Loucy (cell line): ENCODE measurements at regions not wholly inside any gene's neighbourhood (a gene's known extent, or its start where the extent isn't known, plus 50 kb on each side); places are given as distances from the start of the nearest gene placed in this dataset.
"Not testable (repeated sequence)": the region's sequence is repeated elsewhere in the genome, so short reads cannot be mapped to it uniquely, and the experiment has no call there.

Experiments used
- H2AFZ ChIP-seq: fragments of 200-600 bp; sonication (generic); 2 replicates; pipeline ENCODE4 v1.6.0; 2016; ENCODE audit warnings: antibody characterized with exemption, mild to moderate bottlenecking, low read length, moderate library complexity
- H3F3A ChIP-seq: fragments of 200-600 bp; 2 replicates; pipeline ENCODE4 v1.6.0; 2016; ENCODE audit warnings: antibody characterized with exemption, low read depth, mild to moderate bottlenecking
- H3K27me3 ChIP-seq: fragments of 200-600 bp; sonication (generic); 2 replicates; pipeline ENCODE4 v1.6.1; 2014; ENCODE audit warnings: low read length, mild to moderate bottlenecking; ENCODE audit not compliant: insufficient read depth, poor library complexity, severe bottlenecking
- H3K36me3 ChIP-seq: fragments of 200-600 bp; sonication (generic); 2 replicates; pipeline ENCODE4 v1.6.1; 2016; ENCODE audit warnings: low read length; ENCODE audit not compliant: insufficient read depth
- H3K4me1 ChIP-seq: fragments of 200-600 bp; sonication (generic); 2 replicates; pipeline ENCODE4 v1.5.1; 2014; ENCODE audit warnings: low read length, mild to moderate bottlenecking; ENCODE audit not compliant: insufficient read depth, poor library complexity, severe bottlenecking
- H3K4me2 ChIP-seq: fragments of 200-600 bp; sonication (generic); 2 replicates; pipeline ENCODE4 v1.6.0; 2014; ENCODE audit warnings: antibody characterized with exemption, low read length, low read depth, mild to moderate bottlenecking; ENCODE audit not compliant: poor library complexity, severe bottlenecking
- H3K4me3 ChIP-seq: fragments of 200-600 bp; sonication (generic); 2 replicates; pipeline ENCODE4 v1.5.1; 2014; ENCODE audit warnings: low read length, mild to moderate bottlenecking, mixed read lengths; ENCODE audit not compliant: poor library complexity, severe bottlenecking
- H3K79me2 ChIP-seq: fragments of 200-600 bp; sonication (generic); 2 replicates; pipeline ENCODE4 v1.6.1; 2014; ENCODE audit warnings: low read length; ENCODE audit not compliant: insufficient read depth
- H3K9ac ChIP-seq: fragments of 200-600 bp; sonication (generic); 2 replicates; pipeline ENCODE4 v1.6.0; 2014; ENCODE audit warnings: mild to moderate bottlenecking, low read depth, low read length, moderate library complexity; ENCODE audit not compliant: poor library complexity, severe bottlenecking
- H3K9me2 ChIP-seq: fragments of 200-600 bp; sonication (generic); replicated peaks from 2 replicates; pipeline ENCODE4 v1.6.1; 2016; ENCODE audit warnings: low read depth, low read length, mixed read lengths
- H3K9me3 ChIP-seq: fragments of 200-600 bp; sonication (generic); 2 replicates; pipeline ENCODE4 v1.6.1; 2014; ENCODE audit warnings: mild to moderate bottlenecking, antibody characterized with exemption, low read length, low read depth; ENCODE audit not compliant: insufficient read depth
- H4K20me1 ChIP-seq: fragments of 200-600 bp; sonication (generic); 2 replicates; pipeline ENCODE4 v1.6.0; 2014; ENCODE audit warnings: antibody characterized with exemption, low read length, mild to moderate bottlenecking; ENCODE audit not compliant: insufficient read depth, poor library complexity, severe bottlenecking
- CTCF ChIP-seq: fragments of 200-600 bp; sonication (generic); conservative IDR thresholded peaks from 2 replicates; pipeline ENCODE4 v1.5.1; 2014; ENCODE audit warnings: mild to moderate bottlenecking, antibody characterized with exemption, low read length
- EZH2phosphoT487 ChIP-seq: fragments of 200-600 bp; IDR thresholded peaks from 2 replicates; pipeline ENCODE4 v1.6.1; 2018; ENCODE audit warnings: antibody characterized with exemption, mild to moderate bottlenecking, moderate library complexity, borderline replicate concordance

GRCh38 chr9:104227108-104227507, 133.0 kb downstream of the SMC2 start:
- no peaks in the 10 kb centered on the region for H3F3A ChIP-seq
- H3K9me3 ChIP-seq = no peaks in the 10 kb centered on the region
- H2AFZ ChIP-seq = no peak overlapping the region
- H3K4me2 ChIP-seq = no peak overlapping the region
- no peaks in the 10 kb centered on the region for H3K79me2 ChIP-seq
- H3K27me3 ChIP-seq = no peaks in the 10 kb centered on the region
- no peak overlapping the region for H3K9ac ChIP-seq
- no peaks in the 10 kb centered on the region for H3K36me3 ChIP-seq
- no peaks in the 10 kb centered on the region for H4K20me1 ChIP-seq
- TF ChIP-seq EZH2phosphoT487 = no peak
- TF ChIP-seq CTCF = no peak
- no peaks in the 10 kb centered on the region for H3K9me2 ChIP-seq
- H3K4me3 ChIP-seq = no peak overlapping the region
- no peaks in the 10 kb centered on the region for H3K4me1 ChIP-seq

- H3K27me3 ChIP-seq = no peaks in the 10 kb centered on the region
- H4K20me1 ChIP-seq = no peaks in the 10 kb centered on the region
- H3K79me2 ChIP-seq = no peaks in the 10 kb centered on the region
- no peak overlapping the region for H3K9ac ChIP-seq
- no peaks in the 10 kb centered on the region for H3F3A ChIP-seq
- no peaks in the 10 kb centered on the region for H3K4me1 ChIP-seq
- H3K9me3 ChIP-seq = no peaks in the 10 kb centered on the region
- H2AFZ ChIP-seq = no peak overlapping the region
- no peak overlapping the region for H3K4me2 ChIP-seq
- H3K9me2 ChIP-seq = no peaks in the 10 kb centered on the region
- no peaks in the 10 kb centered on the region for H3K36me3 ChIP-seq
- no peak overlapping the region for H3K4me3 ChIP-seq
- TF ChIP-seq EZH2phosphoT487 (no peak), CTCF (no peak)
Measured at GRCh38 chr9:104232781-104233341, 138.8 kb downstream of the SMC2 start.

GRCh38 chr9:104233366-104233765, 139.3 kb downstream of the SMC2 start:
- Histone ChIP-seq H4K20me1 (no peaks in the 10 kb centered on the region), H3K79me2 (no peaks in the 10 kb centered on the region), H3F3A (no peaks in the 10 kb centered on the region), H3K9me2 (no peaks in the 10 kb centered on the region), H3K9me3 (no peaks in the 10 kb centered on the region), H3K4me3 (no peak overlapping the region), H3K4me2 (no peak overlapping the region), H2AFZ (no peak overlapping the region), H3K36me3 (no peaks in the 10 kb centered on the region), H3K27me3 (no peaks in the 10 kb centered on the region), H3K4me1 (no peaks in the 10 kb centered on the region), H3K9ac (no peak overlapping the region)
- TF ChIP-seq EZH2phosphoT487 (no peak), CTCF (no peak)

GRCh38 chr9:104234632-104235337, 140.7 kb downstream of the SMC2 start:
- H3K79me2 ChIP-seq, H3K9me3 ChIP-seq: not testable (repeated sequence)

GRCh38 chr9:104235347-104236120, 141.4 kb downstream of the SMC2 start:
- H3K27me3 ChIP-seq = not testable (repeated sequence)

More at GRCh38 chr9:104234632-104235337, 140.7 kb downstream of the SMC2 start:
- not testable (repeated sequence) for H2AFZ ChIP-seq, H3K4me2 ChIP-seq, H3K36me3 ChIP-seq, H3K4me3 ChIP-seq, H3K27me3 ChIP-seq, H3K9ac ChIP-seq, H3K9me2 ChIP-seq, H4K20me1 ChIP-seq, H3F3A ChIP-seq, H3K4me1 ChIP-seq

More at GRCh38 chr9:104235347-104236120, 141.4 kb downstream of the SMC2 start:
- not testable (repeated sequence) for H3K4me1 ChIP-seq, H3K79me2 ChIP-seq, H3K4me3 ChIP-seq, H2AFZ ChIP-seq, H3K36me3 ChIP-seq, H3K9me3 ChIP-seq, H3K4me2 ChIP-seq, H3F3A ChIP-seq, H4K20me1 ChIP-seq, H3K9ac ChIP-seq, H3K9me2 ChIP-seq
